OCI-M2 (cell line): ENCODE measurements at regions not wholly inside any gene's neighbourhood (a gene's known extent, or its start where the extent isn't known, plus 50 kb on each side); places are given as distances from the start of the nearest gene placed in this dataset.
"Not testable (repeated sequence)": the region's sequence is repeated elsewhere in the genome, so short reads cannot be mapped to it uniquely, and the experiment has no call there.

Experiments used
- DNase-seq: peaks from one replicate; lab custom pipeline; 2025; ENCODE audit not compliant: unreplicated experiment; lab: John Stamatoyannopoulos, UW

DNA sequence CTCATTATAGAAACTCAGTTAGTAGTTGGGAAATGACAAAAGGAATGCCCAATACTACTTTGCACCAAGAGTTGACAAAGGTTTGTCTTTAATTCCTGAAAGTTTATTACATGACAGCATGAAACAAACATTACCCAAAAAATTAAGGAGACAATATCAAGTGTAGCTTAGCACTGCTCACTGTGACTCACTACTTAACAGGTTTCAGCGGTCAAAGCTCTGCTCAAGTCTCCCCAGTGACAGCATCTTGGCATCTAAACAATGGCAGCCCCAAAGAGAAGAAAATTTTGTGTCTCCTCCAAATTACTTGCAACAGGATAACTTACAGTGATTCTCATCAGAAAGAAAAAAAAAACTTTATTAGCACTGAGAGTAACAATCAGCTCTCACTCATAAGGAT, 1030.2 kb downstream of the EFNA5 start:
- DNase-seq, result no peak

DNA sequence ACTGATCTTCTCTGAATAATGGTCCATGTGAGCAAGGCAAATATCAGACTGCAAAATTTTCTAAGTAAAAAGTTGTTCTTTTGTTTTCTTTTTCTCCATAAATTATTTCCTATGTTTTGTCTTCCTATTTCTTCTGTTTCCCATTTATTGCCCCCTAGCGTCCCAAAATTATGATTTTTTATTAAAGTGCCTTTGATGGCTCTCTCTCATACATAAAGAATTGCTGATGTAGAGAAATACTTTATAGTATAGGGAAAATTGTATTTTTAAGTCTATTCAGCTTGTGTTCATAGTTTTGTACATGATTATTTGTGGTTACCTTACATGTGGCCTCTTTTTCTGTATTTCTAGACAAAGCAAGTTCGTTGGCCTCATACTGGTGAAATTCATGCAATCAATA, 1031.2 kb downstream of the EFNA5 start:
- DNase-seq, result no peak

DNA sequence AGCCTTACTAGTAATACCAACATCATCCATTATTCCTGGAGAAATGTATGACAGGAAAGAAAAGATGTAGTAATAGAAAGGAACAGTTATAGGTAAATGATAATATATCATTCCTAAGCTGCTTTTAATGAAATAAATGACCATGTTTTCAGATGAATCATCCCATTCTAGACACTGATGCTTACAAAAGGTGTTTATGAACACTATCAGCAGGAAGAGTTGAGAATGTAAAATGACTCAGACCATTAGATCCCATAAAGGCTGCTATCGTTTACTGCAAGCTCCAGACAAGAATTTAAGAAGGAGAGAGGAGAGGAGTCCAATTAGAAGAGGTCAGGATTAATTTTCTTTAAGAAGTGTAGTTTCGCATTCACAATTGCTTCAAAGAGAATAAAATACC, 1033.5 kb downstream of the EFNA5 start:
- no peak for DNase-seq

DNA sequence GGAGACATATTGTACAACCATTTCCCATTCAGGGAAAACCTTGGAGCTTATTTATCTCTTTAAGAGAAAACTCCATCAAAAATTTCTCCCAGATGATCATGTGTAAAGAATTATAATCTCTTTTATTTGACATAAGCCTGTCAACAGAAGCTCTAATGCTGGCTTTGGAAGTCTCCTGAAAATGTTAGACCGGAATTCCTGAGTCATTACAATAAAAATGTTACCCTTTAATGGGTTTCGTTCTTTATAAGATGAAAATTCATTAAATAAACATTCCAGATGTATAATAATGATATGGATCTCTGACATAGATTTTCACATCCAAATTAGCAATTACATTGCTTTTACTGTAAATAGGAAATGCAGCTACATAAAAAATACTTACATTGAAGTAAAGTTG, 1036.4 kb downstream of the EFNA5 start:
- DNase-seq, result no peak

DNA sequence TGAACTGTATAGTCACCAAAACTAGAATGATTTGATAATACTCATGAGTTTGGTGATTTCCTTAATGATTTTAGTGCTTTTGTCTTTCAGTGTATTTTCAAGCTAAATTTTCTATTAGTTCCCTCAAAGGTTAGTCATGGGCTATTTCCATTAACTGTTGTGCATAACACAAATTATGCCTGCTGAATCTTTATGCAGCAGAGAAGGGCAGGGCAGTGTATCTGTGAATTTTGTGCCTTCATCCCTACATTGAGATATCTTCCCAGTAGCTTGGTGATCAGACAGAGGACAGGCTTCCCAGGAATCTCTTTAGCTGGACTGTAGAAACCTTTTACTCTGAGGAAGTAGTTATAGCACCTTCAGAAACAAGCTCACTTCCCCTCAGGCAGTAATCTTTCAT, 1036.9 kb downstream of the EFNA5 start:
- DNase-seq, result no peak

DNA sequence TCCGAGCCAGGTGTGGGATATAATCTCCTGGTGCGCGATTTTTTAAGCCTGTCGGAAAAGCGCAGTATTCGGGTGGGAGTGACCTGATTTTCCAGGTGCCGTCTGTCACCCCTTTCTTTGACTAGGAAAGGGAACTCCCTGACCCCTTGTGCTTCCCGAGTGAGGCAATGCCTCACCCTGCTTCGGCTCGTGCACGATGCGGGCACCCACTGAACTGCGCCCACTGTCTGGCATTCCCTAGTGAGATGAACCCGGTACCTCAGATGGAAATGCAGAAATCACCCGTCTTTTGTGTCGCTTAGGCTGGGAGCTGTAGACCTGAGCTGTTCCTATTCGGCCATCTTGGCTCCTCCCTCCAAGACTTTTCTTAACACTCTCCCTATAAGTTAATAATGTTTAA, 1042.3 kb downstream of the EFNA5 start:
- not testable (repeated sequence) for DNase-seq

DNA sequence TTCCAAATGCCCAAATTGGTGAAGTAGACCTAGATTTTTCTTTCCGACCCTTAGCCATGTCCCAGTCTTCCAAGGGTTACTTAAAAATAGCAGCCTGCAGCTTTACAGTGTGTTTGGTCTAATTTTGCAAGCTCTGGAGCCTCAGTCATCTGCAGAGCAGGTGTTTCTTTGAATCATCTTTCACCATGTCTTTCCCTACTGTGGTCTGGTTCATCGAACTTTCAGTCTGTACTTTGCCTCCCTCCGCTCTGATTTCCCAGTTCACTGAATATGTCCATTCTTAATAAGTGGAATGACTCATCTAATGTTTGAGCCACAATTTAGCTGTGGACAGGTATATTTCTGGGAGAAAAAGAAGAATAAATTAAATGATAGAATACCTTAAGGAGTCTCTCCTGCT, 1060.7 kb downstream of the EFNA5 start:
- no peak for DNase-seq

DNA sequence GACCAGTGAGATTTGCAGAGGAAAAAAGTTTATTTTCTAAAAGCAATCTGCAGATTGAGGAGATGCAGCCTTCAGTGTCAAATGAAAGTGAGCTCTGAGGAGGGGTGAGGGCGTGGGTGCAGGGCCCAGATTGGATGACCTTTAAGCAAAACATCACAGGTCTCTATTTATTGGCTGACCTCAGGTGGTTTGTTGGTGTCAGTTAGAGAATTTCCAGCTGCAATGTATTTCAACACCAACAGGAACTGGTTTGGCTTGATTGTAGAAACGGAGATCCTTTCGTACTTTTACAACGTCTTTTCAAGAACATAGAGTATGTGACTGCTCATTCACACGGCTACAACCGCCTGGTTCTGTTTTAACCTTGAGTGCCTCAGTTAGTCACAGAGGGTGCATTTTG, 1069.1 kb downstream of the EFNA5 start:
- DNase-seq, result no peak

DNA sequence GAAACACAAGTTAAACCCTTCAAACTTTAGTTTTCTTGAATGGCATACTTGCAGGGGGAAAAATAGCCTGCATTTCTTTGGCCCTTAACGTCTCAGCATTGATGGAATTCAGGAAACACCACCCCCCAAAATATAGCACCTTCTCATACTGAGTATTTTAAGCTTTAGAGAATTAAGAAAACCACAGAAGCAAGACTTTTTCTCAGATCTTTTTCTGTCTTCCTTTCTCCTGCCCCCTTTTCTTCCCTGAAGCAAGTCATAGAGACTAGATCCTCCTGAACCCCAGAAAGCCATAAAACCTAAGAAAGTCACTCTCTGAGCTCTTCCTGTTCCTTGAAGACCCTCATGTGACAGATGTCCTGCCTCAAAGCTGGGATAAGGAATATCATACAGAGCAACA, 1069.9 kb downstream of the EFNA5 start:
- no peak for DNase-seq

DNA sequence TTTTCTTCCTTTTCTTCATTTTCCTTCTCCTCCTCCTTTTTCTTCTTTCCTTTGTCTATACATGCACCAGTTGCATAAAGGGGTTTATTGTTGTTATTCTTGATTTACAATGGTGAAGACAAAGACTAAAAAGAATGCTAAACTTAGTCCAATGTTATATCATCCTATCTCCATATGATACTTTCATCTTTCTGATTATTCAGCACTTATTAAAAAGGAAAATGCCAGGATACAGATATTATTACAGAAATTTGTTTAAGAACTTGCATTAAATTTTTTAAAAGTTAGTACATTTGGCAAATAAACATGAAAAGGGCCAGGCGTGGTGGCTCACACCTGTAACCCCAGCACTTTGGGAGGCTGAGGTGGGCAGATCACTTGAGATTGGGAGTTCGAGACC, 1074.9 kb downstream of the EFNA5 start:
- DNase-seq, result no peak

DNA sequence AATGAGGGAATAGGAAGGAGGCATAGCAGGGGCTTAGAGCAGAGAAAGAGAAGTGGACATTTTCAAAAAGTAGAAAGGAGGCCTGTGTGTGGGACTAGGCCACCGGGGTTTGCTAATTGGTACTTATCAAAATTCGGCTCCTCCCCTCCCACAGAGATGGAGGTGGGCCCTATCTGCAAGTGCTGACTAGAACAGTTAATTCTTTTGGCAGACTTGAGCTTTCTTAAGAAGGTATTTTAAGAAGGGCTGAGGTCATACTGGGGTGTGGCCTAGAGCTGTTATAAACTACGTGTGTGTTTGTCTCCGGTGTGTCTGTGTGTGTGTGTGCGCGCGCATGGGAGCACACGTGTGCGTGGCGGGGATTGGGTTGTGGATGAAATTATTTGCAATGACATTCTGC, 1086.5 kb downstream of the EFNA5 start:
- DNase-seq, result no peak

DNA sequence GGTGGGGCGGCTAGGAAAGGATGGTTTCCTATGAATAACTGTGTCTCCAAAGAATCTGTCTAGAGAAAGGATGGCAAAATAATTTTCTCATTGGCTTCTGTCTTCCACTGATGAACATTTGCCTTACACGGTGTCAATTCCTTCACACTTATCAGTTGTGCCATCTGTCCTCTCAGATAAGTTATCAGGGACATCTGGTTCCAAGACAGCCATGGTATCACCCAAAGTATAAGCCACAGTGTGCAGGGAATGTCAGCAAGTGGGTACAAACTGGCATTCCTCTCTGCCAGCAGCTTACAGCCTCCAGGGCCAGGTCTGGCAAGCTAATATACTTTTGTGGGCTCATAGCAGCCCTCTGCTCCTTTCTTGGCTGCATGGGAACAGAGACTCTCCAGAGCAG, 1092.0 kb downstream of the EFNA5 start:
- DNase-seq, result no peak

DNA sequence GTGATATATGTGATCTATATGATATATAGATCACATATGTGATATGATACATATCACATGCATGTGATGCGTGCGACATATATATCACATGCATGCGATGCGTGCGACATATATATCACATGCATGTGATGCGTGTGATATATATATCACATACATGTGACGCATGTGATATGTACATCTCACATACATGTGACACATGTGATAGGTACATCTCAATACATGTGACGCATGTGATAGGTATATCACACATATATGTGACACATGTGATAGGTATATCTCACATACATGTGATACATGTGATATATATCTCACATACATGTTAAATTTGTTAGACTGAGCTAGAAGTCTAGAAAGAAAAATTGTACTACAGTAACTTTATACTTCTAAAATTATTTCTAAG, 1095.9 kb downstream of the EFNA5 start:
- no peak for DNase-seq

DNA sequence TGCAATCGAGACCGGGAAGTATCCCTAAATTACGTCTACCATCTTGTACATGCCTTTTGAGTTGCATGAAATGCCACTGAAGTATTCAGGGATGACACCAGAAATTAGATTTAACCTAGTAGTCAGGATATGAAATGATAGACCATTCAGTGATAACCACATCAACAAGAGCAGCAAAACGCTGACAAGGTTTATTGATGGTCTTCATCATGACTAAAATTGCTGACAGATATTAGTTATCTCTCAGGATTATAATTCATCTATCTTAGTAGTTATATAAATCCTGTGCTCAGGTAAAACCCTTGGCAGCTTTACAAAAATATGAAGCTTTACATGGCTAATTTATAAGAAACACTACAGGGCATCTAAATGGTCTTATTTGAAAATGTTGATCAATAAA, 1104.7 kb downstream of the EFNA5 start:
- no peak for DNase-seq

DNA sequence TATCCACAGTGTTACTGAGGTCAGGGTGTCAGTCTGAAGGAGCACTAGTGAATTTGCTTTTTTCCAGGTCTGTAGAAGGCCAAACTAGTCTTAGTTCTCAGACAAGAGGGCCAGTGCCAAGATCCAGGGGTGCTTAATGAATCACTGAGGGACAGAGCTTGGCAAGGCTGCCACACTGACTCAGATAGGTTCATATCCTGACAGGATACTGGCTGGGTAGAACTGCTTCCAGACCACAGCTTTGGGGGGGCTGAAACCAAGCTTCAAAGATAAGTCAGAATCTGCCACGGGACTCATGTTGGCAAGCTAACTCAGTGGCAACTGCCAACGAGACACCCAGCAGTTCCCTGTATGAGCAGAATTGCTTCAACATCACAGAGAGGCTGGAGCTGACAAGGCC, 1125.4 kb downstream of the EFNA5 start:
- DNase-seq, result no peak

DNA sequence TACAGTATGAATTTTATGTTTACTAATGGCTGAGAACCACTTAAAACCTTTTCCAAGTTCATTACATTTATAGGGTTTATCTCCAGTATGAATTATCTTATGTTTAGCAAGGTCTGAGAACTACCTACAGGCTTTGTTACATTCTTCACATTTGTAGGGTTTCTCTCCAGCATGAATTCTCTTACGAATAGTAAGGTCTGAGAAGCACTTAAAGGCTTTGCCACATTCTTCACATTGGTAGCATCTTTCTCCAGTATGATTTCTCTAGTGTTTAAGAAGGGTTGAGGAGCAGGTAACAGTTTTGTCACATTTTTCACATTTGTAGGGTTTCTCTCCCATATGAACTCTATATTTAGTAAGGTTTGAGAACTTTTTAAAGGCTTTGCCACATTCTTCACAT, 1127.4 kb downstream of the EFNA5 start:
- no peak for DNase-seq

DNA sequence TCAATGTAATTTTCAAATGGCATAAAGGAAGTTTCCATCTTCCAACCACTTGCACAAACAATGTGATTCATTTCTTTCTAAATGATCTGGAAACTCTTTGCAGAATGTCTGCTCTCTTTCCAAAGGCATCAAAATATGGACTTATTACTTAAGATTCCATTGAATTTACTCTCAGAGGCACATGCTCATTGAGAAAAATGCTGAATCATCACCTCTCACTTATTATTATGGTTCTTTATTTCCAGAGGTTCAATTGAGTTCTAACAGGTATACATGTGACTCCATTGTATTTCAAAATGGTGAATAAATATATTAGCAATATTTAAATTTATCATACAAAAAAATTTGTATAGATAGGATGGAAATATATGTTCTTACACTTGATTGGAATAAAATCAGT, 1140.6 kb downstream of the EFNA5 start:
- DNase-seq, result no peak

DNA sequence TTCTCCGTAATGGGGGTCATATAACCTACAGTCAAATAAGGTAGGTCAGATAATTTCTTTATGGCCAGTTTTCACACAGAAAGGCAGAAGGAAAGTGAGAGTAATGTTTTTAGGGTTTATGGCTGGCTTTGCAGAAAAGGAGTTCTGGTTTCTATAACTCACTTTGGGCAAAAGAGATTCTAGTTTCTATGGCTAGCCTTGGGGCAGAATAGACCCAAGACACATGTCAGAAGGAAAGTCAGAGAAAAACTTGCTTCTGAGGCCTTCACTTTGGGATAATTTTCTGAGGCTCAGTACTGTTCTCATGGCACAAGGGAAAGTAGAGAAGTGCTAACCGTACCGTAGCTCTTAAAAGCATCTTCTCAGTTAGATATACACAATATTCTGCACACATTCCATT, 1145.3 kb downstream of the EFNA5 start:
- DNase-seq, result no peak

DNA sequence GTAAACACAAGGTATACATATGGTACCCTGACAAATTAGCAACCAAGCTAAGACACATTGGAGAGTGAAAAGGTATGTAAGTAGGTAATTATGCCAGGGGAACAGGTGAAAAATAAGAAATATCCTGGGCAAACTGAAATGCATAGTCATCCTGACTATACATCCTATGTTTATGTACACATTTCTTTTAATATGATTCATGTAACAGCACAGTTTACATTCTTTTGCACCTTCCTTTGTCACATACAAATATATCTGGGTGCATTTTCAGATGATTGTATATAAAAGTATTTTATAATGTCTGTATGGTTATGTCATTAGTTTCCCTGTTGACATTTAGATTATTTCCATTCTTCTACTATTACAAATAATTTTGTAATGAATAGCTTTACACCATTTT, 1146.9 kb downstream of the EFNA5 start:
- DNase-seq, result no peak

DNA sequence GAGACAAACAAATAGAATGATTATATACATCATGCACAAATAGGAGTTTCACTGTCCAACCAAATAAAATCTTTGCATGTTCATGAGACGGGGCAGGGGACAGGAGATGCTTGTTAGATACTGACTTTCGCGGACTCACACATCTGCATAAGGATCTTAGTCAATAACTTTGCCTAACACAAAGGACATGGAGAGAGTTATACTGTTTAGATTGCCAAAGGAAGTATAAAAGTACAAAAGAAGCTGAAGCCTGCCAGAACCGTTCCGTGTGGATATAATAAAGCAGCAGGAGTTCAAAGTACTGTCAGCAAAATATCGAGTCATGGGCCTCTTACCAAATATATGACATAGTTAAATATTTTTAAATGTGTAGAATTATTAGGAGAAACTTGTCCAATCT, 1148.4 kb downstream of the EFNA5 start:
- no peak for DNase-seq

DNA sequence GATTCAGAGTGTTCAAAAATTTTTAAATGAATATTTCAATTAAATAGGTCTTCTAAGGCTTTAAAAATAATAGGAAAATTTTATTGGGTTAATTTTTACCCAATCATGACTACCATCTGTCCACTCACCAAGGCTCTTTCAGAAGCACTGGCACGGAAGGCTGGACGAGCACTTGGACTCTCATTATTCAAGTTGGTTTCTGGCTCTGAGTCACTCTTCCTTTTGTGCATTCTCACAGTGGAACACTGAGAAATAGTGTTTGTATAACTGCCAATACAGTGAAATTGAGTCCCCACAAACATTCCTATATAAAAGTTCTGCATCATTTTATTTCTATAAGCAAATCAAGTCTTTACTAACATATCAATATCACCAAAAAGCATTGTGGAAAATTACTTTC, 1149.0 kb downstream of the EFNA5 start:
- DNase-seq, result no peak

DNA sequence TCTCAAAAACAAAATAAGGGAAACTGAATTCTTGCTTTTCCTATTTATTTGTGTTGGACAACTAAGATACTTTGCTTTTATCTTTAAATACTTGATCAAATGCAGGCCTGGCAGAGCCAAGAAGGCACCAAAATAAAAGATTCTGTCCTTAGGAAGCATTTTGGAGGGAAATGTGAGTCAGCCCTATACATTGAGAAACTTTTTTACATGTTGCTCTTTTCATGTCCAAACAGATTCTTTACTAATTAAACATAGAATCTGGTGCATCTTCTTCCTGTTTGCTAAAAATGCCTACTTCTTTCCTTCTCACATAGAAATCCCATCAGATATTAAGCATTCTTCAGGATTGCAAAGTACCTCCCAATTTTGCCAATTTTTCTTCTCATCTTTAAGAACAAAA, 1160.4 kb downstream of the EFNA5 start:
- DNase-seq, result no peak

DNA sequence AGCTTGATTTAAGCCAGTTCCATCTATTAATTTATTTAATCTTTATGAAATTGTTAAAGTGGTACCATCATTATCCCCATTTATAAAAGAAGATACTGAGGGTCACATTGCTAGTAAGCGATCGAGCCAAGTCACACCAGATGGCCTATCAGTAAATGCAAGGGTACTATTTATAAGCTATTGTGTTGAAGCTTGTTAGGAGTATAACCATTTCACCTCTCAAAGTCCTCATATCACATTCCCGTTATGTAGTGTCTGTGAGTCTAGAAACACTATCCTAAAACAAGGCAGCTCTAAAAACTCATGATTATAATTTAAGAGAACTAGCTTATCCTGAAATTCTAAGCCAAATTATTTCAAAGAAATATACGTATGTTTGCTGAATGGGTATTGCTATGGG, 1161.8 kb downstream of the EFNA5 start:
- DNase-seq, result no peak

DNA sequence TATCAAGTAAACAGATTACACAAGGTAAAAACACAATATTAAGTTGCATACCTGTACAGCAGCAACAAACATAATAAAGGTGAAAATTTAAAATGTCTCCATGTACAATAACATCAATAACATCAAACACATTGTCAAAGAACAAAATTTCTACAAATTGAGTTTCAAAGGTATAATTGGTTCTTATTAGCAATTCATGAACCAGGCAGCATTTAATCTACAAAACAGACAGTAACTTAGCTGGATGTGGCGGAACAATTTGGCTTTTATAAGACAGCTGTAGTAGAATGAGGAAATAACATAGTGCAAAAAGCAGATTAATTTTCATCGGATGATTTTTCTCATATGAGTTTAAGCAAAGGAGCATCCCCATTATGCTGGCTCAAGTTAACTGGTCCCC, 1176.8 kb downstream of the EFNA5 start:
- no peak for DNase-seq
